SJCRH30 (cell line): ENCODE measurements at regions not wholly inside any gene's neighbourhood (a gene's known extent, or its start where the extent isn't known, plus 50 kb on each side); places are given as distances from the start of the nearest gene placed in this dataset.

ENCODE experiments used
- DNase-seq, 2 experiments: peaks; one replicate each; pipeline ENCODE4 v3.0.0-alpha.2; 2015 to 2020
- H3K27ac ChIP-seq: fragments of 250-450 bp; sonication (Bioruptor Pico); 2 replicates; pipeline ENCODE4 v1.5.1; 2020; ENCODE audit warnings: mild to moderate bottlenecking, moderate library complexity
- H3K27me3 ChIP-seq: fragments of 250-450 bp; sonication (Bioruptor Pico); 2 replicates; pipeline ENCODE4 v1.5.1; 2020; ENCODE audit warnings: mild to moderate bottlenecking, moderate library complexity
- H3K36me3 ChIP-seq: fragments of 250-450 bp; sonication (Bioruptor Pico); 2 replicates; pipeline ENCODE4 v1.5.1; 2020; ENCODE audit warnings: mild to moderate bottlenecking, moderate library complexity
- H3K4me1 ChIP-seq: fragments of 250-450 bp; sonication (Bioruptor Pico); 2 replicates; pipeline ENCODE4 v1.5.1; 2020; ENCODE audit warnings: mild to moderate bottlenecking, moderate library complexity
- H3K4me3 ChIP-seq: fragments of 250-450 bp; sonication (Bioruptor Pico); 2 replicates; pipeline ENCODE4 v1.5.1; 2020; ENCODE audit warnings: mild to moderate bottlenecking, moderate library complexity
- H3K9me3 ChIP-seq: fragments of 250-450 bp; sonication (Bioruptor Pico); replicated peaks from 2 replicates; pipeline ENCODE4 v1.5.1; 2020; ENCODE audit warnings: mild to moderate bottlenecking, moderate library complexity

DNA sequence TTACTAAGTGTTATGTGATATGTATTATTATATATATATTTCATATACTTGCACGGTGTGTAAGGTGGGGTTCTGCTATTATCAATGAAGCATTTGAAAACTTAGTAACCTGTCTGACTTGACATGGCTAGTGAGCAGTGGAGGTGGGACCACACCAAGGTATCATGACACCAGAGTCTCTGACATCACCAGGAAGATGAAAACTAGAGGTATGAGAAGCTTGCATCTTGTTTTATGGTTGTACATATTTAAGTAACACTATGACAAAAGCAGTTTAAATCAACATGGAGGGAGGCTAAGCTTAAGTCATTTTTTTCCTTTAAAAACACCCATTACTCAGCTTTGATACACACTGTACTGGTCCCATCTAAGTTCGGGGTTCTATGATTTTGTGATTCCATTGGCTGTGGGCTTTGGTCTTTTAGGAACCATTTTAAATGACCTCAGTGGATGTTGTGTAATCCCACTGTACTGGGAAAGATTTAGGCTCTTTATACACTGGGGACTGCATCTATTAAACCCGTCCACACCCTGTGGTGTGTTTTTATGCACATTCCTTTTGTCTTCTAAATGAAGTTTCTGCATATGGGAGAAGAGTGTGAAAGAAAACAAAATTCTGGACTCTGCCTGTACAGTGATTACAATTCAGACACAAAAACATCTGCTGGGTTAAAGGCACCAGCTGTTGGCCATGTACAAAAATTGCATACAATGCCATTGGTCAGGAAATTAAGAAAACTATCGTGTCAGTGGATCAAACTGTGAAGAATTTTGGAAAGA is 570.6 kb downstream of the SPRY1 start:
- H3K4me1 ChIP-seq: 0 out of 2 replicates have a peak, but pooled peaks cover 2% of the 10 kb centered on the region
- no peak overlapping the region for H3K27ac ChIP-seq
- no peak overlapping the region for H3K4me3 ChIP-seq
- no peaks in the 10 kb centered on the region for H3K27me3 ChIP-seq
- no peaks in the 10 kb centered on the region for H3K36me3 ChIP-seq
- H3K9me3 ChIP-seq: peaks cover 11% of the 10 kb centered on the region
- DNase-seq: no peak

DNA sequence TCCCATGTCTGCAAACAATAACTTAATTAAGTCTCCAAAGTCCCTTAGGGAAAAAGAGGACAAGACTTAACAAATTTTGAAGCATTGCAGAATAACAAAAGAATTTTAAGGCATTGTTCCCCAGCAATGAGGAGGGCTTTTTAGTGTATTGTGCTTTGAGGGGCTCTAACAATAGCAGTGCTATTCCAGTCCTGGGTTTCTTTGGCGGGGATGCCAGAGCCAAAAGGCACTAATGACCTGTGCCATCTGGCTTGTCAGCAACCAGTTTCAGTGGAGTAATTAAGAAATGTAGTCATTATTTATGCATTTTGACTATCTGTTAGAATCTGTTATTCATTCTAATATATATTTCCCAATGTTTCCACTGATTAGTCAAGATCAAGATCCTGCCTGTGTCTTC is 575.4 kb downstream of the SPRY1 start:
- DNase-seq: no peak
- no peaks in the 10 kb centered on the region for H3K27me3 ChIP-seq
- H3K36me3 ChIP-seq: no peaks in the 10 kb centered on the region
- peaks cover 7% of the 10 kb centered on the region for H3K9me3 ChIP-seq
- no peak overlapping the region for H3K4me3 ChIP-seq
- no peak overlapping the region for H3K27ac ChIP-seq
- H3K4me1 ChIP-seq: peaks cover 18% of the 10 kb centered on the region

GRCh38 chr4:123974386-123975149 is 578.0 kb downstream of the SPRY1 start:
- H3K27ac ChIP-seq: no peak overlapping the region

GRCh38 chr4:123976285-123976684 is 579.7 kb downstream of the SPRY1 start:
- H3K27ac ChIP-seq: peak overlapping the region; percentile 43
- peak; percentile 65 to 79 for DNase-seq

More at GRCh38 chr4:123974386-123975149, 578.0 kb downstream of the SPRY1 start:
- no peaks in the 10 kb centered on the region for H3K27me3 ChIP-seq
- H3K4me3 ChIP-seq: no peak overlapping the region
- no peak for DNase-seq
- peaks cover 21% of the 10 kb centered on the region for H3K9me3 ChIP-seq
- no peaks in the 10 kb centered on the region for H3K36me3 ChIP-seq
- peaks cover 18% of the 10 kb centered on the region for H3K4me1 ChIP-seq

DNA sequence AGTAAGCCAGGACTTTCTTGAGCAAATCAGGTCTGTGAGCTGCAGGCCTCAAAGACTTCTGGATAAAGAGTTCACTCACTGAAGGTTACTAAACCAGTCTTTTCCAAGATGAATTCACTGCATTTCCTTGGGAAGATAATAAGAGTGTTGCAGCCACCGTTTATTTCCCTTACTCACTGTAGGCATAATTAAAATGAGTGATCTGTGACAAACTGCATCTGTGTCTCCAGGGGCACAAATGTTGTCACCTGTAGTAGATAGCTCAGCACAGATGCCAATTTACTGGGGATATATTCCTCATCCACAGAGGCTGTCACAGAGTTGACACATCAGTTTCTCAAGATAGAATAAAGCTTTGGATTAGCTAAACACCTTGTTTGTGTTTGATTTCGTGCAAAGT is 580.2 kb downstream of the SPRY1 start:
- Histone ChIP-seq H3K4me3 (no peak overlapping the region), H3K9me3 (peaks cover 16% of the 10 kb centered on the region), H3K4me1 (peaks cover 18% of the 10 kb centered on the region), H3K27me3 (no peaks in the 10 kb centered on the region), H3K36me3 (no peaks in the 10 kb centered on the region), H3K27ac (peak overlapping the region; percentile 43)
- DNase-seq: no peak

More at GRCh38 chr4:123976285-123976684, 579.7 kb downstream of the SPRY1 start:
- peaks cover 18% of the 10 kb centered on the region for H3K4me1 ChIP-seq
- H3K9me3 ChIP-seq: peaks cover 16% of the 10 kb centered on the region
- no peaks in the 10 kb centered on the region for H3K36me3 ChIP-seq
- H3K27me3 ChIP-seq: no peaks in the 10 kb centered on the region
- H3K4me3 ChIP-seq: no peak overlapping the region

DNA sequence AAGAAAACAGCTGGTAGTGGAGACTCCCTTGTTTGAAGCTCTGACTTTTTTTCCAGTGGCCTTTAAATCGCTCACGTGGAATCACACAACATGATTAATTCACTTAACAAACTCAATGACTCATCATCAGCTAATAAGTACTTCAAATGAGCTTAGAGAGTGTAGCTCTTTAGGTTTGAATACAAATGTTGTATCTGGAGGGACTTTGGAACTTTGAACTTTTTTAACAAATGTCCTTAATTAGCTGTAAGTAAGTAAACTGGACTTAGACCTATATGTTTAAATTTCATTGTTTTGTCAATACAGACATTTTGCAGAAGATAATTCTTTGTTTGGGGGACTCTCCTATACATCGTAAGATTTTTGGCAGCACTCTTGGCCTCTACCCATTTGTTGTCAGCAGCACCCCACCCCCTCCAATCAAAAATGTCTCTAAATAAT is 581.1 kb downstream of the SPRY1 start:
- no peaks in the 10 kb centered on the region for H3K36me3 ChIP-seq
- no peak for DNase-seq
- peaks cover 16% of the 10 kb centered on the region for H3K9me3 ChIP-seq
- peaks cover 18% of the 10 kb centered on the region for H3K4me1 ChIP-seq
- H3K4me3 ChIP-seq: no peak overlapping the region
- no peaks in the 10 kb centered on the region for H3K27me3 ChIP-seq
- no peak overlapping the region for H3K27ac ChIP-seq

- DNase-seq: no peak
- peaks cover 18% of the 10 kb centered on the region for H3K4me1 ChIP-seq
- no peaks in the 10 kb centered on the region for H3K27me3 ChIP-seq
- H3K9me3 ChIP-seq: peaks cover 16% of the 10 kb centered on the region
- no peak overlapping the region for H3K4me3 ChIP-seq
- H3K36me3 ChIP-seq: no peaks in the 10 kb centered on the region
- H3K27ac ChIP-seq: no peak overlapping the region
These were observed 582.0 kb downstream of the SPRY1 start for GRCh38 chr4:123978637-123979036.

- peaks cover 18% of the 10 kb centered on the region for H3K4me1 ChIP-seq
- H3K4me3 ChIP-seq: no peak overlapping the region
- no peaks in the 10 kb centered on the region for H3K27me3 ChIP-seq
- H3K27ac ChIP-seq: no peak overlapping the region
- no peak for DNase-seq
- H3K36me3 ChIP-seq: no peaks in the 10 kb centered on the region
- H3K9me3 ChIP-seq: peaks cover 20% of the 10 kb centered on the region; the same call in 1 of the 2 replicates
These were observed 584.2 kb downstream of the SPRY1 start for GRCh38 chr4:123980736-123981300.

- Histone ChIP-seq H3K4me1 (peaks cover 20% of the 10 kb centered on the region), H3K36me3 (no peaks in the 10 kb centered on the region), H3K27me3 (no peaks in the 10 kb centered on the region), H3K4me3 (no peak overlapping the region), H3K9me3 (peaks cover 4% of the 10 kb centered on the region; the same call in 1 of the 2 replicates), H3K27ac (no peak overlapping the region)
- peak in 1 of 2 experiments; percentile 30 for DNase-seq
These were observed 588.3 kb downstream of the SPRY1 start for GRCh38 chr4:123984886-123985285.

- Histone ChIP-seq H3K27ac (peak overlapping the region; percentile 86), H3K9me3 (peaks cover 4% of the 10 kb centered on the region; the same call in 1 of the 2 replicates), H3K4me1 (peaks cover 20% of the 10 kb centered on the region), H3K4me3 (no peak overlapping the region), H3K27me3 (no peaks in the 10 kb centered on the region), H3K36me3 (no peaks in the 10 kb centered on the region)
- peak; percentile 82 to 84 for DNase-seq
These were observed 589.7 kb downstream of the SPRY1 start for GRCh38 chr4:123986268-123986798.

GRCh38 chr4:123987408-123987807 is 590.8 kb downstream of the SPRY1 start:
- H3K9me3 ChIP-seq: 0 out of 2 replicates have a peak, but pooled peaks cover 4% of the 10 kb centered on the region
- no peak for DNase-seq
- H3K4me3 ChIP-seq: no peak overlapping the region
- no peaks in the 10 kb centered on the region for H3K36me3 ChIP-seq
- H3K4me1 ChIP-seq: peaks cover 20% of the 10 kb centered on the region
- no peaks in the 10 kb centered on the region for H3K27me3 ChIP-seq
- H3K27ac ChIP-seq: peak overlapping the region; percentile 86

DNA sequence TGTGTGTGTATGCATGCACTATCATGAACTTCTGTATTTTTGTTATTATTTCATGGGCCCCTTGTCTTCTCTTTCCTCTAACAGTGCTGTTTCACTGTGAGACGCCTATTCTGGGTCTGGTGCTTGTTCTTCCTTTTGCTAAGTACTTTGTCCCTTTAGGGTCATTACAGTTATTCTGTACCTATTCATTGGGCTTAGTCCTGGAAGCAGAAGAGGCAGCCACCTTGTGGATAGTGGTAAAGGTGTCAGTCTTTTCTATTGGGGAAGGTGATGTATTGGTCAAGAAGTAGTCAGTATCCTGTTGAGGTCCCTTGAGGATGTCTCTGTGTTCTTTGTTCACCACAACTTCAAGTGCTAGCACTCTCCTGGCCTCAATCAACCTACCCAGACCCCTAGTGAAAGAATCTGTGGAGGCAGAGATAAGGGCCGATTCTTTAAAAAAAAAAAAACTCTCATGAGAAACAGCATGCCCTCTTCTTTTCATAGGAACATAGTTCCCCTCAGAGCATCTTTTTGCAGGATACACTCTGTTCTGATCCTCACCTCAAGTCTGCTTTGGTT is 593.8 kb downstream of the SPRY1 start:
- Histone ChIP-seq H3K4me3 (no peak overlapping the region), H3K36me3 (no peaks in the 10 kb centered on the region), H3K9me3 (no peaks in the 10 kb centered on the region), H3K27me3 (no peaks in the 10 kb centered on the region), H3K4me1 (peaks cover 20% of the 10 kb centered on the region), H3K27ac (no peak overlapping the region)
- no peak for DNase-seq

GRCh38 chr4:123994917-123995316 is 598.3 kb downstream of the SPRY1 start:
- peaks cover 3% of the 10 kb centered on the region; the same call in 1 of the 2 replicates for H3K4me1 ChIP-seq
- no peak overlapping the region for H3K27ac ChIP-seq
- H3K4me3 ChIP-seq: no peak overlapping the region
- no peak for DNase-seq
- no peaks in the 10 kb centered on the region for H3K27me3 ChIP-seq
- H3K36me3 ChIP-seq: no peaks in the 10 kb centered on the region
- H3K9me3 ChIP-seq: 0 out of 2 replicates have a peak, but pooled peaks cover 4% of the 10 kb centered on the region

- peaks cover 3% of the 10 kb centered on the region; the same call in 1 of the 2 replicates for H3K4me1 ChIP-seq
- no peaks in the 10 kb centered on the region for H3K27me3 ChIP-seq
- H3K27ac ChIP-seq: no peak overlapping the region
- H3K9me3 ChIP-seq: 0 out of 2 replicates have a peak, but pooled peaks cover 4% of the 10 kb centered on the region
- no peak for DNase-seq
- H3K4me3 ChIP-seq: no peak overlapping the region
- H3K36me3 ChIP-seq: no peaks in the 10 kb centered on the region
These were observed 599.3 kb downstream of the SPRY1 start for GRCh38 chr4:123995936-123996335.
